ENCODE measurements at regions not wholly inside any gene's neighbourhood (a gene's known extent, or its start where the extent isn't known, plus 50 kb on each side); places are given as distances from the start of the nearest gene placed in this dataset.
"Not testable (repeated sequence)": the region's sequence is repeated elsewhere in the genome, so short reads cannot be mapped to it uniquely, and the experiment has no call there.

GRCh38 chr18:1133541-1133940 lies 228.9 kb downstream of the ADCYAP1 start:
- DNase-seq (ENCODE audit: low spot score), result no peak

- DNase-seq (ENCODE audit: low spot score), result no peak
Observed at GRCh38 chr18:1147730-1148129, 243.1 kb downstream of the ADCYAP1 start.

- no peak for DNase-seq (ENCODE audit: low spot score)
Observed at GRCh38 chr18:1149709-1150108, 245.0 kb downstream of the ADCYAP1 start.

- DNase-seq (ENCODE audit: low spot score), result no peak
Observed at GRCh38 chr18:1150344-1150743, 245.7 kb downstream of the ADCYAP1 start.

GRCh38 chr18:1152958-1153357 lies 248.3 kb downstream of the ADCYAP1 start:
- DNase-seq (ENCODE audit: low spot score), result not testable (repeated sequence)

GRCh38 chr18:1173593-1173992 lies 268.9 kb downstream of the ADCYAP1 start:
- no peak for DNase-seq (ENCODE audit: low spot score)

- no peak for DNase-seq (ENCODE audit: low spot score)
Observed at GRCh38 chr18:1177232-1177631, 272.6 kb downstream of the ADCYAP1 start.

GRCh38 chr18:1191341-1191740 lies 286.7 kb downstream of the ADCYAP1 start:
- DNase-seq (ENCODE audit: low spot score), result no peak

GRCh38 chr18:1213126-1213525 lies 308.5 kb downstream of the ADCYAP1 start:
- DNase-seq (ENCODE audit: low spot score), result no peak

- no peak for DNase-seq (ENCODE audit: low spot score)
Observed at GRCh38 chr18:1222880-1223279, 318.2 kb downstream of the ADCYAP1 start.

- no peak for DNase-seq (ENCODE audit: low spot score)
Observed at GRCh38 chr18:1227025-1227424, 322.4 kb downstream of the ADCYAP1 start.

GRCh38 chr18:1229634-1230033 lies 325.0 kb downstream of the ADCYAP1 start:
- no peak for DNase-seq (ENCODE audit: low spot score)

GRCh38 chr18:1232867-1233266 lies 328.2 kb downstream of the ADCYAP1 start:
- no peak for DNase-seq (ENCODE audit: low spot score)

- DNase-seq (ENCODE audit: low spot score), result no peak
Observed at GRCh38 chr18:1240701-1241100, 336.0 kb downstream of the ADCYAP1 start.

- no peak for DNase-seq (ENCODE audit: low spot score)
Observed at GRCh38 chr18:1244397-1245122, 339.9 kb downstream of the ADCYAP1 start.

GRCh38 chr18:1246827-1247226 lies 342.2 kb downstream of the ADCYAP1 start:
- DNase-seq (ENCODE audit: low spot score), result no peak

GRCh38 chr18:1252534-1252933 lies 347.9 kb downstream of the ADCYAP1 start:
- DNase-seq (ENCODE audit: low spot score), result no peak

- DNase-seq (ENCODE audit: low spot score), result no peak
Observed at GRCh38 chr18:1252936-1253335, 348.3 kb downstream of the ADCYAP1 start.

GRCh38 chr18:1253827-1254226 lies 349.2 kb downstream of the ADCYAP1 start:
- DNase-seq (ENCODE audit: low spot score), result no peak

- DNase-seq (ENCODE audit: low spot score), result no peak
Observed at GRCh38 chr18:1261054-1261453, 356.4 kb downstream of the ADCYAP1 start.

GRCh38 chr18:1267021-1267420 lies 362.4 kb downstream of the ADCYAP1 start:
- DNase-seq (ENCODE audit: low spot score), result no peak

GRCh38 chr18:1270081-1270480 lies 365.4 kb downstream of the ADCYAP1 start:
- DNase-seq (ENCODE audit: low spot score), result no peak

GRCh38 chr18:1273469-1273868 lies 368.8 kb downstream of the ADCYAP1 start:
- no peak for DNase-seq (ENCODE audit: low spot score)

GRCh38 chr18:1292167-1292566 lies 387.5 kb downstream of the ADCYAP1 start:
- no peak for DNase-seq (ENCODE audit: low spot score)

Data from CD4-positive, alpha-beta T cell treated with Interleukin-15 for 4 hours (primary cell).